HG02885 (cell line): ENCODE measurements at regions not wholly inside any gene's neighbourhood (a gene's known extent, or its start where the extent isn't known, plus 50 kb on each side); places are given as distances from the start of the nearest gene placed in this dataset.
"Not testable (repeated sequence)": the region's sequence is repeated elsewhere in the genome, so short reads cannot be mapped to it uniquely, and the experiment has no call there.

ENCODE experiments used
- ATAC-seq: cut with Tn5 transposase; IDR thresholded peaks from one replicate; pipeline ENCODE4 v1.9.1; 2021; ENCODE audit warnings: mild to moderate bottlenecking; ENCODE audit not compliant: unreplicated experiment, poor library complexity

GRCh38 chr6:14505401-14505800, 387.8 kb downstream of the CD83 start:
- no peak for ATAC-seq

GRCh38 chr6:14506656-14507246, 389.2 kb downstream of the CD83 start:
- ATAC-seq, result no peak

GRCh38 chr6:14509120-14509519, 391.5 kb downstream of the CD83 start:
- ATAC-seq, result no peak

- ATAC-seq, result no peak
Observed at GRCh38 chr6:14510038-14510437, 392.5 kb downstream of the CD83 start.

- ATAC-seq, result no peak
Observed at GRCh38 chr6:14511061-14511586, 393.6 kb downstream of the CD83 start.

- no peak for ATAC-seq
Observed at GRCh38 chr6:14512246-14512645, 394.7 kb downstream of the CD83 start.

- ATAC-seq, result no peak
Observed at GRCh38 chr6:14513496-14514393, 396.2 kb downstream of the CD83 start.

GRCh38 chr6:14516956-14517355, 399.4 kb downstream of the CD83 start:
- no peak for ATAC-seq

GRCh38 chr6:14517516-14518105, 400.0 kb downstream of the CD83 start:
- ATAC-seq, result no peak

- no peak for ATAC-seq
Observed at GRCh38 chr6:14518515-14519217, 401.1 kb downstream of the CD83 start.

GRCh38 chr6:14520029-14520428, 402.5 kb downstream of the CD83 start:
- no peak for ATAC-seq

- no peak for ATAC-seq
Observed at GRCh38 chr6:14520536-14520935, 403.0 kb downstream of the CD83 start.

- ATAC-seq, result no peak
Observed at GRCh38 chr6:14521141-14521540, 403.6 kb downstream of the CD83 start.

GRCh38 chr6:14521861-14522260, 404.3 kb downstream of the CD83 start:
- ATAC-seq, result not testable (repeated sequence)

- no peak for ATAC-seq
Observed at GRCh38 chr6:14524319-14524718, 406.7 kb downstream of the CD83 start.

- ATAC-seq, result no peak
Observed at GRCh38 chr6:14530385-14530784, 412.8 kb downstream of the CD83 start.

- no peak for ATAC-seq
Observed at GRCh38 chr6:14533446-14533845, 415.9 kb downstream of the CD83 start.

GRCh38 chr6:14537030-14537429, 419.5 kb downstream of the CD83 start:
- ATAC-seq, result no peak

GRCh38 chr6:14540276-14540675, 422.7 kb downstream of the CD83 start:
- ATAC-seq, result no peak

GRCh38 chr6:14540810-14541540, 423.4 kb downstream of the CD83 start:
- no peak for ATAC-seq
